ENCODE measurements at regions not wholly inside any gene's neighbourhood (a gene's known extent, or its start where the extent isn't known, plus 50 kb on each side); places are given as distances from the start of the nearest gene placed in this dataset.

GRCh38 chrX:39829965-39830364 lies 267.8 kb downstream of the BCOR start:
- no peak for DNase-seq (ENCODE audit: low read depth)

- no peak for DNase-seq (ENCODE audit: low read depth)
Measured at GRCh38 chrX:39830414-39830813, 267.3 kb downstream of the BCOR start.

GRCh38 chrX:39832211-39832610 lies 265.5 kb downstream of the BCOR start:
- DNase-seq (ENCODE audit: low read depth): peak; percentile 3

GRCh38 chrX:39834600-39834999 lies 263.2 kb downstream of the BCOR start:
- no peak for DNase-seq (ENCODE audit: low read depth)

- DNase-seq (ENCODE audit: low read depth): no peak
Measured at GRCh38 chrX:39835241-39835640, 262.5 kb downstream of the BCOR start.

- DNase-seq (ENCODE audit: low read depth): peak; percentile 10
Measured at GRCh38 chrX:39835776-39836175, 262.0 kb downstream of the BCOR start.

GRCh38 chrX:39836802-39837420 lies 260.8 kb downstream of the BCOR start:
- DNase-seq (ENCODE audit: low read depth): no peak

- no peak for DNase-seq (ENCODE audit: low read depth)
Measured at GRCh38 chrX:39837688-39838087, 260.1 kb downstream of the BCOR start.

- no peak for DNase-seq (ENCODE audit: low read depth)
Measured at GRCh38 chrX:39839371-39839770, 258.4 kb downstream of the BCOR start.

- no peak for DNase-seq (ENCODE audit: low read depth)
Measured at GRCh38 chrX:39840133-39840532, 257.6 kb downstream of the BCOR start.

GRCh38 chrX:39840581-39841093 lies 257.1 kb downstream of the BCOR start:
- DNase-seq (ENCODE audit: low read depth): no peak

- DNase-seq (ENCODE audit: low read depth): no peak
Measured at GRCh38 chrX:39841604-39842003, 256.2 kb downstream of the BCOR start.

- DNase-seq (ENCODE audit: low read depth): no peak
Measured at GRCh38 chrX:39842281-39842973, 255.3 kb downstream of the BCOR start.

- DNase-seq (ENCODE audit: low read depth): no peak
Measured at GRCh38 chrX:39843318-39843717, 254.4 kb downstream of the BCOR start.

GRCh38 chrX:39845233-39845632 lies 252.5 kb downstream of the BCOR start:
- DNase-seq (ENCODE audit: low read depth): no peak

GRCh38 chrX:39846460-39846859 lies 251.3 kb downstream of the BCOR start:
- DNase-seq (ENCODE audit: low read depth): no peak

- no peak for DNase-seq (ENCODE audit: low read depth)
Measured at GRCh38 chrX:39848243-39848642, 249.5 kb downstream of the BCOR start.

GRCh38 chrX:39848900-39849299 lies 248.9 kb downstream of the BCOR start:
- peak; percentile 83 for DNase-seq (ENCODE audit: low read depth)

GRCh38 chrX:39850209-39850608 lies 247.5 kb downstream of the BCOR start:
- no peak for DNase-seq (ENCODE audit: low read depth)

GRCh38 chrX:39850630-39851152 lies 247.1 kb downstream of the BCOR start:
- peak; percentile 70 for DNase-seq (ENCODE audit: low read depth)

- DNase-seq (ENCODE audit: low read depth): no peak
Measured at GRCh38 chrX:39851745-39852455, 245.9 kb downstream of the BCOR start.

- no peak for DNase-seq (ENCODE audit: low read depth)
Measured at GRCh38 chrX:39852491-39852890, 245.3 kb downstream of the BCOR start.

Data from EH (cell line).